Small intestine (tissue), 7 donors: ENCODE measurements at regions not wholly inside any gene's neighbourhood (a gene's known extent, or its start where the extent isn't known, plus 50 kb on each side); places are given as distances from the start of the nearest gene placed in this dataset.

Experiments used
- DNase-seq, 2 donors: peaks; one replicate each; pipeline versions ENCODE4 v3.0.0 to v3.0.0-alpha.2; 2013
- FAIRE-seq: peaks from 2 replicates; lab custom pipeline; 2012; peaks lifted over from hg19 to GRCh38; lab: Jason Lieb, UNC
- H3K27ac ChIP-seq, 3 donors: one replicate each; pipeline ENCODE4 v1.5.1; 2013; ENCODE audit warnings: low read length in 2 of 3, mild to moderate bottlenecking in 2 of 3, control low read depth in 1 of 3, inconsistent platforms in 1 of 3, low read depth in 1 of 3, moderate library complexity in 1 of 3
- H3K27me3 ChIP-seq, 3 donors: one replicate each; pipeline ENCODE4 v1.6.1; 2013; ENCODE audit warnings: low read length in 3 of 3, inconsistent platforms in 1 of 3; ENCODE audit not compliant: control insufficient read depth in 3 of 3, insufficient read depth in 3 of 3
- H3K36me3 ChIP-seq, 3 donors: one replicate each; pipeline ENCODE4 v1.6.1; 2013; ENCODE audit warnings: low read length in 3 of 3, inconsistent platforms in 1 of 3, low read depth in 1 of 3, mild to moderate bottlenecking in 1 of 3, moderate library complexity in 1 of 3; ENCODE audit not compliant: control insufficient read depth in 3 of 3, insufficient read depth in 2 of 3
- H3K4me1 ChIP-seq, 3 donors: one replicate each; pipeline ENCODE4 v1.6.1; 2013; ENCODE audit warnings: low read length in 2 of 3, inconsistent platforms in 1 of 3, low read depth in 1 of 3, mild to moderate bottlenecking in 1 of 3, moderate library complexity in 1 of 3; ENCODE audit not compliant: control insufficient read depth in 3 of 3, insufficient read depth in 2 of 3
- H3K4me3 ChIP-seq, 3 donors: one replicate each; pipeline ENCODE4 v1.5.1; 2013; ENCODE audit warnings: low read length in 3 of 3, control low read depth in 1 of 3, inconsistent platforms in 1 of 3, low read depth in 1 of 3, mild to moderate bottlenecking in 1 of 3, moderate library complexity in 1 of 3
- H3K9me3 ChIP-seq, 2 donors: one replicate each; pipeline ENCODE4 v1.6.1; 2013; ENCODE audit warnings: low read depth in 1 of 2, low read length in 1 of 2; ENCODE audit not compliant: control insufficient read depth in 2 of 2, insufficient read depth in 1 of 2
- WGBS, 3 donors: extraction: QIAGEN DNeasy Blood & Tissue Kit; methylation state at CpG; one replicate each; pipeline ENCODE4 v1.1.7; 2013; 5-methylcytosine and 5-hydroxymethylcytosine counted together
- donor health status: healthy with polysubstance abuse.
- donor health status: control.
- donor health status: control.
- donor health status: Bipolar disorder and iron deficiency.
- donor health status: healthy.

DNA sequence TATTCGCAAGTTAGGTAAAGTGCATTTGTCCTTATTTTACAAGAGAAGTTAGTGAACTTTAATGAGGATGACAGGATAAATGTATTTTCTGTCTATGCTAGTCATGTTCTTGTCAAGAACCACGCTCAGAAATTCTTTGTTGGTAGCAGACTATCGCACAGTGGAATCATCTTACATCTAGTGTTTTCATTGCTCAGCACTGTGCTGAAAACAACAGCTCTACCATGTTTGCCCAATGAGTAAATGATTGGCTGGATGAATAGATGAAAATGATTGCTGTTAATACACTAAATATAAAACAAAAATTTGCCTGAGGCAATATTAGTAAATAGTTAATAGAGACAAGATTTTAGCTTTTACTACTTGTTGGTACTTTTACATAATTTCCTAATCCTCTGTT lies 265.3 kb upstream of the GOLIM4 start:
- FAIRE-seq, result no peak
- 77 to 85% (median 78%) methylated on average over 3 of the region's 3 CpGs for WGBS, 3 donors
- no peak for DNase-seq
- no peaks in the 10 kb centered on the region for H3K36me3 ChIP-seq
- H3K4me3 ChIP-seq, result no peak overlapping the region
- H3K9me3 ChIP-seq, result no peaks in the 10 kb centered on the region
- no peaks in the 10 kb centered on the region for H3K27me3 ChIP-seq
- H3K4me1 ChIP-seq, result no peaks in the 10 kb centered on the region
- no peak overlapping the region for H3K27ac ChIP-seq

DNA sequence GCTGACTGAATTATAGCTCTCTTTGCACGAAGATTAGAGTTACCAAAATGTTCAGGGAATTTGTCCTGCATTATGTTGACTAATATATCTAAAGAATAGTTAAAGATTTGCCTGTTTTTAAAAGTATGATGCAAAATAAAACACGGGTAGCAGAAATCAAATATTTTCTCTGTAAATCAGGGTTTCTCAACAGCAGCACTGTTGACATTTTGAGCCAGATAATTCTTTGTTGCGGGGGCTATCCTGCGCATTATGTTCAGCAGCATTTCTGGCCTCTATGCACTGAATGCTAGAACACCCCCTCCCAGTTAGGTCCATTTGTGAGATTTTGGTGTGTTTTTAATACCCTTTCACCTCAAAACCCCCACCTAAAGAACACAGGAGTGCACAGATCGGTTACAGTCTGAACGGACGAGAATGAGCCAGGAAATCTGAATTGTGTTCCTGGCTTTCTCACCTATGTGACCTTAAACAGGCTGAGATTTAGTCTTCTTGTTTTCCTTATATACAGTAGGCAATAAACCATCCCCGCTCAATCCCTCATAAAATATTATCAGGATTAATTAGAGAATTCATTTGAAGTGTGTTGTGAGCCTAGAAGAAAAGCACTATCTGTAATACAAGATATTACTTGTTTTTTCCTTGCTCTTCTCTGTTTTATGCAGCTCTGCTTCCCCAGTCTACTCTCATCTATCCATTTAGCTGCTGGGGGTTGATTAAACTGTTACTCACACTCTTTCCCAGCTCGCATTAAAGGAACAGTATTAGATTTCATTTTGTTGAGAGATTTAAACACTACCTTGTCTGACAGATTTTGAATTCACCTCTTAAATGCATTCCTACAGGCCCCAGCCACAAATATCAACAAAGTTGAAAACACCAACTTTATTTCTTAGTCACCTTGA lies 247.5 kb upstream of the GOLIM4 start:
- Histone ChIP-seq H3K27me3 (no peaks in the 10 kb centered on the region), H3K9me3 (no peaks in the 10 kb centered on the region), H3K36me3 (no peaks in the 10 kb centered on the region), H3K27ac (no peak overlapping the region), H3K4me1 (peaks cover 0 to 6% (median 0%) of the 10 kb centered on the region in 3 donors), H3K4me3 (no peak overlapping the region)
- DNase-seq (no peak), FAIRE-seq (no peak)
- 38 to 68% (median 54%) methylated on average over 9 of the region's 9 CpGs for WGBS, 3 donors

DNA sequence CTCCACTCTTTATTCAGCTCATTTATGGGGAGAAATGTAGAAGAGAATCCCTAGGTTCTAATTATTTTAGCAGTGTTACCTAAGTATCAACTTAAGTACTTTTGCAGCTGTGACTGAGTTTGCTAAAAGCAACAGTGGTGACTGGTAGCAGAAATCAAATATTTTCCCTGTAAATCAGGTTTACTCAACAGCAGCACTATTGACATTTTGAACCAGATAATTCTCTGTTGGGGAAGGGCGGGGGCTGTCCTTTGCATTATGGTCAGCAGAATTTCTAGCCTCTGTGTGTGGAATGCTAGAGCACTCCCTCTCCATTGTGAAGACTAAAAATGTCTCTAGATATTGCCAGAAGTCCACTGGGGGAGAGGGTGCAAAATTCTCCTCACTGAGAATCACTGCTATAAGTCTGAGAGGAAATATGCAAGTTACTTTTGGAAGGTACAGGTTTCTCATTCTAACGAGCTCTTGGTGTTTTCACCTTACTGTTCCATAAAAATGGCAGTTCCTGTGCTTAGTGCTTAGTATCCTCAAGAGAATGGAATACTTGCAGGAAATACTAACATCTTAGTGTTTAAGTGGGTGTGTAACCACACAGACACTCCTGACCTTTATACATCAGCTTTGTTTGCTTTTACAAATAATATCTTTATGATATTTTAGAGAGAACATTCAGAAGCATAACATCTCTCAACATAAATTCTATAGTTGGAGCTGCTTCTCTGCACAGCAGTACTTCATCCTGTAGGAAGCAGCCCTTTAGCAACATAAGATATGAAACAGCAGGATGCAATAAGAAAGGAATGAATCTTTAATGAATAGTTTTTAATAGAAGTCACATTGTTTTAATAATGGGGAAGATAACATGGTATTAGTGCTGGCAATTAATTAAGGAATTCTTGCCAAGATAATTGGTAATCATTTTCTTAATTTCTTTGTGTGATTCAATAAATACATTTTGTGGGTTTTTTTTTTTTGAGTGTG lies 246.5 kb upstream of the GOLIM4 start:
- no peak overlapping the region for H3K27ac ChIP-seq
- H3K4me3 ChIP-seq, result no peak overlapping the region
- no peak for DNase-seq
- no peaks in the 10 kb centered on the region for H3K9me3 ChIP-seq
- no peaks in the 10 kb centered on the region for H3K27me3 ChIP-seq
- peaks cover 0 to 6% (median 0%) of the 10 kb centered on the region in 3 donors for H3K4me1 ChIP-seq
- no peaks in the 10 kb centered on the region for H3K36me3 ChIP-seq
- WGBS, 3 donors, result 13 to 34% (median 18%) methylated on average over 2 of the region's 2 CpGs
- FAIRE-seq, result no peak

DNA sequence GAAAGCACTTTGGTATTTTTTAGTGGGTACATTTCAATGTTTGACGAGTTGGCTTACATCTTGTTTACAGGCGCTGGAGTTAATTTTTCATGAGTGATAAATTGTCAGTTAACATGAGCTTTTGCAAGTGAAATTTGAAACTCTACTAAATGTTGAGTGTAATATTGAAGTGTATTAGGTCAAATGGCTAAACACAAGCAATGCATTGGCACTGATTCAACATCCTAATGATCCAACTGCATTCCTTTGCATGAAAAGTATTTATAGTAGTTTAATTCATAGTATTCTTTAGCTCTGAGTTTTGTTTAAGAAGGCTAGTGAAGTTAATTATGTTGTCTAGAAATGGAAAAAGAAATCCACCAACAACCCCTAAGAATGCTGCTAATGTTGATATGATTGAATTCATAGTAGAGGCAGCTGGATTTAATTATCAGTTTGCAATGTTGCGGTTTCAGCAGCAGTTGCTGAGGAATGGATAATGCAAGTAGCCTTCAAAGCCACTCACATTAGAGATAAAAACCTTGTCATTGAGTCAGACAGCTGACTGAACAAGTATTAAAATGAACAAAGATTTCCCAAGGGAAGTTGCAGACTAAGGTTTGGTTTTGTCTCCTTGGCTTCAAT lies 245.6 kb upstream of the GOLIM4 start:
- no peak for DNase-seq
- no peak overlapping the region for H3K4me3 ChIP-seq
- H3K36me3 ChIP-seq, result no peaks in the 10 kb centered on the region
- H3K4me1 ChIP-seq, result peaks cover 0 to 6% (median 0%) of the 10 kb centered on the region in 3 donors
- H3K27me3 ChIP-seq, result no peaks in the 10 kb centered on the region
- H3K9me3 ChIP-seq, result no peaks in the 10 kb centered on the region
- 56 to 75% (median 68%) methylated on average over 3 of the region's 3 CpGs for WGBS, 3 donors
- H3K27ac ChIP-seq, result no peak overlapping the region
- FAIRE-seq, result no peak

DNA sequence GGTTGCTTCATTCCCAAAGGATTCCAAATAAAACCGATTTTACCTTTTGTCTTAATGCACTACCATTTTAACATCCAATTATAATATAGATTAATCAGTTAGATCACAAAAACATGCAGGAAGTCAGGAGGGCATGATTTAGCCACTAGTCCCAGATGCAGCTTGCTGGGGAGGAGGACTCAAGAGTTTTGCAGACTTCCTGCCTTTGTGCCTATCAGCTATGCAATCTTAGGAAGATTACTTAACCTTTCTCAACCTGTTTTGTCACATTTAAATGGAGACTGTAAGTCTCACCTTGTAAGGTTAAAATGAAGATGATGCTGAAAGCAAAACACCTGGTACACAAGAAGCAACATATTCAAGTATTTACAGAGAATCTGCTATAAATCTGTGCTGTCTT lies 242.4 kb upstream of the GOLIM4 start:
- Histone ChIP-seq H3K36me3 (no peaks in the 10 kb centered on the region), H3K4me3 (no peak overlapping the region), H3K9me3 (no peaks in the 10 kb centered on the region), H3K27ac (no peak overlapping the region), H3K27me3 (no peaks in the 10 kb centered on the region), H3K4me1 (peaks cover 0 to 6% (median 0%) of the 10 kb centered on the region in 3 donors)
- DNase-seq (no peak), FAIRE-seq (no peak)
- WGBS, 3 donors, result 64 to 70% (median 68%) methylated on average over 1 of the region's 1 CpG

DNA sequence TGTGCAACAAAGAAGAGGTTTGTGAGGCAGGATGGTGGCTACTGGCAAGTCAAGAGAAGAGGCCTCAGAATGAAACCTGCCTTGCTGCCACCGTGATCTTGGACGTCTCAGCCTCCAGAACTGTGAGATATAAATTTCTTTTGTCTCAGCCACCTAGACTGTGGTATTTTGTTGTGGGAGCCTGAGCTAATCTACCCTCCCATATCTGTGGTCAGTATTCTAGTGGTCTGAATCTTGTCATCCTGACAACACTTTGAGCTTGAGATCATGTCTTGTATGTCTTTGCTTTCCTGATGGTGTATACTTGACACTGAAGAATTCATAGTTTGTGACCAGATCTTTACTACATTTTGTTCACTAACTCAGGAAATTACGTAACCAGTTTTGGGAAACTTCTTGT lies 240.6 kb upstream of the GOLIM4 start:
- FAIRE-seq (no peak), DNase-seq (no peak)
- Histone ChIP-seq H3K27ac (no peak overlapping the region), H3K36me3 (no peaks in the 10 kb centered on the region), H3K9me3 (no peaks in the 10 kb centered on the region), H3K4me1 (no peaks in the 10 kb centered on the region), H3K4me3 (no peak overlapping the region), H3K27me3 (no peaks in the 10 kb centered on the region)
- WGBS, 3 donors, result 74 to 88% (median 86%) methylated on average over 3 of the region's 3 CpGs

DNA sequence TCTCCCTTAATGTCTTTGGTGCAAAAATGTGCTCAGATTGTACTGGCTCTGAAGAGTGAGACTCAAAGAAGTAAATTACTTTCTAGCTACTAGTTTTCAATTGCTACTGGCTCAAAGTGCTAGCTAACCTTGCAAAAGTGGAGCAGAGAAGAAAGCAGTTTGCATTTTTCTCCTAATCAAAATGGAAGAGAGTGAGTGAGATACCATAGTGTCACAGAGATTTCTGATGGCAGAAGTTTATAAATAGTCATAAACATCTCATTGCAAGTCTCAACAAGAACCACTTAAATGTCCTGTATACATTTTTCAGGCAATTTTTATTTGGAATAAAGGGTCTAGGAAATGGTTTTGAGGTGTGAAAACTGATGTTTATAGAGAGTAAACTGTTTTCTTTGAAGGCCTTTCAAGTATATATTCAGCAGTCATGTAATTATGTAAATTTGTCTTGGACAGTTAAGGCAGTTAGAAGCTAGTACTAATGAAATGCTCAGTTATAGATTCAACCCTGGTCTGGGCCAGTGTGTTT lies 237.7 kb upstream of the GOLIM4 start:
- H3K4me1 ChIP-seq, result no peaks in the 10 kb centered on the region
- H3K36me3 ChIP-seq, result no peaks in the 10 kb centered on the region
- FAIRE-seq, result no peak
- no peak overlapping the region for H3K27ac ChIP-seq
- H3K4me3 ChIP-seq, result no peak overlapping the region
- DNase-seq, result no peak
- no peaks in the 10 kb centered on the region for H3K27me3 ChIP-seq
- H3K9me3 ChIP-seq, result no peaks in the 10 kb centered on the region

GRCh38 chr3:168331756-168332155 lies 236.0 kb upstream of the GOLIM4 start:
- H3K27ac ChIP-seq, result no peak overlapping the region
- 67 to 75% (median 74%) methylated on average over 3 of the region's 3 CpGs for WGBS, 3 donors
- FAIRE-seq (no peak), DNase-seq (no peak)
- H3K27me3 ChIP-seq, result no peaks in the 10 kb centered on the region
- H3K4me3 ChIP-seq, result no peak overlapping the region
- no peaks in the 10 kb centered on the region for H3K4me1 ChIP-seq
- H3K9me3 ChIP-seq, result no peaks in the 10 kb centered on the region
- H3K36me3 ChIP-seq, result no peaks in the 10 kb centered on the region
